Stimulated activated CD4-positive, alpha-beta T cell treated with anti-CD3 and anti-CD28 coated beads, Interleukin-4, amount 100 ng/mL, for 24 hours (primary cell): ENCODE measurements at regions not wholly inside any gene's neighbourhood (a gene's known extent, or its start where the extent isn't known, plus 50 kb on each side); places are given as distances from the start of the nearest gene placed in this dataset.

ENCODE experiments used
- DNase-seq: peaks from one replicate; pipeline ENCODE4 v3.0.0-alpha.2; 2020

GRCh38 chr2:226426292-226426736, 373.3 kb downstream of the IRS1 start:
- no peak for DNase-seq

GRCh38 chr2:226424971-226425370, 374.6 kb downstream of the IRS1 start:
- no peak for DNase-seq

GRCh38 chr2:226423498-226423960, 376.1 kb downstream of the IRS1 start:
- DNase-seq, result peak; percentile 60

GRCh38 chr2:226420646-226421045, 379.0 kb downstream of the IRS1 start:
- DNase-seq, result no peak

- DNase-seq, result no peak
Measured at GRCh38 chr2:226418521-226418920, 381.1 kb downstream of the IRS1 start.

GRCh38 chr2:226414335-226414734, 385.3 kb downstream of the IRS1 start:
- DNase-seq, result no peak

GRCh38 chr2:226413498-226414130, 386.0 kb downstream of the IRS1 start:
- no peak for DNase-seq

- no peak for DNase-seq
Measured at GRCh38 chr2:226411727-226412360, 387.8 kb downstream of the IRS1 start.

GRCh38 chr2:226411205-226411604, 388.4 kb downstream of the IRS1 start:
- DNase-seq, result no peak

- DNase-seq, result no peak
Measured at GRCh38 chr2:226410247-226410835, 389.3 kb downstream of the IRS1 start.

- DNase-seq, result no peak
Measured at GRCh38 chr2:226409134-226409533, 390.5 kb downstream of the IRS1 start.

GRCh38 chr2:226408141-226408540, 391.5 kb downstream of the IRS1 start:
- DNase-seq, result no peak

GRCh38 chr2:226407135-226407534, 392.5 kb downstream of the IRS1 start:
- DNase-seq, result no peak

- DNase-seq, result no peak
Measured at GRCh38 chr2:226405465-226405864, 394.2 kb downstream of the IRS1 start.

- DNase-seq, result no peak
Measured at GRCh38 chr2:226403369-226403768, 396.3 kb downstream of the IRS1 start.

GRCh38 chr2:226399006-226399405, 400.6 kb downstream of the IRS1 start:
- DNase-seq, result no peak

- no peak for DNase-seq
Measured at GRCh38 chr2:226398580-226398979, 401.0 kb downstream of the IRS1 start.

GRCh38 chr2:226396541-226396940, 403.1 kb downstream of the IRS1 start:
- DNase-seq, result no peak

- DNase-seq, result no peak
Measured at GRCh38 chr2:226387499-226387942, 412.1 kb downstream of the IRS1 start.

GRCh38 chr2:226383461-226383860, 416.2 kb downstream of the IRS1 start:
- no peak for DNase-seq

- no peak for DNase-seq
Measured at GRCh38 chr2:226380679-226381078, 418.9 kb downstream of the IRS1 start.

GRCh38 chr2:226378753-226379705, 420.6 kb downstream of the IRS1 start:
- DNase-seq, result no peak
